ENCODE measurements at regions not wholly inside any gene's neighbourhood (a gene's known extent, or its start where the extent isn't known, plus 50 kb on each side); places are given as distances from the start of the nearest gene placed in this dataset.
"Not testable (repeated sequence)": the region's sequence is repeated elsewhere in the genome, so short reads cannot be mapped to it uniquely, and the experiment has no call there.

- TF ChIP-seq PATZ1 (CRISPR knock-in tag; IDR thresholded peaks at IDR 0.05; ENCODE audit: borderline replicate concordance), result no peak
- TF ChIP-seq CSDC2 (CRISPR knock-in tag; IDR thresholded peaks at IDR 0.05), result no peak
- no peak for TF ChIP-seq ISL1 (CRISPR knock-in tag; IDR thresholded peaks at IDR 0.05)
- TF ChIP-seq OSR1 (CRISPR knock-in tag; IDR thresholded peaks at IDR 0.05), result no peak
- TF ChIP-seq SNAI2 (CRISPR knock-in tag; IDR thresholded peaks at IDR 0.05), result no peak
- TF ChIP-seq ARNTL (CRISPR knock-in tag; IDR thresholded peaks at IDR 0.05; ENCODE audit: borderline replicate concordance, low read depth), result no peak
Observed at GRCh38 chr4:173642509-173642908, 112.5 kb upstream of the HAND2 start (continued).

GRCh38 chr4:173635395-173635794 is 105.4 kb upstream of the HAND2 start:
- ATAC-seq, result no peak

GRCh38 chr4:173626277-173626676 is 96.2 kb upstream of the HAND2 start:
- TF ChIP-seq PPARA (CRISPR knock-in tag; IDR thresholded peaks at IDR 0.05; ENCODE audit: borderline replicate concordance) (no peak), OSR1 (CRISPR knock-in tag; IDR thresholded peaks at IDR 0.05) (no peak), TCF4 (CRISPR knock-in tag; IDR thresholded peaks at IDR 0.05; ENCODE audit: borderline replicate concordance) (no peak), POU6F1 (CRISPR knock-in tag; IDR thresholded peaks at IDR 0.05; ENCODE audit: borderline replicate concordance, low read depth) (no peak), RARB (CRISPR knock-in tag; IDR thresholded peaks at IDR 0.05) (no peak), GLIS3 (CRISPR knock-in tag; IDR thresholded peaks at IDR 0.05) (no peak), BACH2 (CRISPR knock-in tag; IDR thresholded peaks at IDR 0.05; ENCODE audit: borderline replicate concordance) (no peak), ARNTL (CRISPR knock-in tag; IDR thresholded peaks at IDR 0.05; ENCODE audit: borderline replicate concordance, low read depth) (no peak), ZFP30 (CRISPR knock-in tag; IDR thresholded peaks at IDR 0.05) (no peak), CSDC2 (CRISPR knock-in tag; IDR thresholded peaks at IDR 0.05) (no peak), PATZ1 (CRISPR knock-in tag; IDR thresholded peaks at IDR 0.05; ENCODE audit: borderline replicate concordance) (no peak), TSHZ2 (CRISPR knock-in tag; IDR thresholded peaks at IDR 0.05) (no peak)
- no peak for ATAC-seq

More at GRCh38 chr4:173635395-173635794, 105.4 kb upstream of the HAND2 start:
- TF ChIP-seq ZFP3 (CRISPR knock-in tag; IDR thresholded peaks at IDR 0.05), result no peak
- TF ChIP-seq ZNF70 (CRISPR knock-in tag; IDR thresholded peaks at IDR 0.05), result no peak
- no peak for TF ChIP-seq TSHZ2 (CRISPR knock-in tag; IDR thresholded peaks at IDR 0.05)
- TF ChIP-seq CSDC2 (CRISPR knock-in tag; IDR thresholded peaks at IDR 0.05), result no peak
- no peak for TF ChIP-seq TCF4 (CRISPR knock-in tag; IDR thresholded peaks at IDR 0.05; ENCODE audit: borderline replicate concordance)
- TF ChIP-seq TOX (CRISPR knock-in tag; IDR thresholded peaks at IDR 0.05; ENCODE audit: borderline replicate concordance), result no peak
- no peak for TF ChIP-seq ZNF565 (CRISPR knock-in tag; conservative IDR thresholded peaks at IDR 0.05; ENCODE audit: low read depth)
- TF ChIP-seq POU6F1 (CRISPR knock-in tag; IDR thresholded peaks at IDR 0.05; ENCODE audit: borderline replicate concordance, low read depth), result no peak
- TF ChIP-seq BACH2 (CRISPR knock-in tag; IDR thresholded peaks at IDR 0.05; ENCODE audit: borderline replicate concordance), result no peak
- TF ChIP-seq ZNF8 (CRISPR knock-in tag; IDR thresholded peaks at IDR 0.05), result no peak
- no peak for TF ChIP-seq RARB (CRISPR knock-in tag; IDR thresholded peaks at IDR 0.05)
- no peak for TF ChIP-seq ZFP30 (CRISPR knock-in tag; IDR thresholded peaks at IDR 0.05)
- no peak for TF ChIP-seq GLIS3 (CRISPR knock-in tag; IDR thresholded peaks at IDR 0.05)
- TF ChIP-seq OSR1 (CRISPR knock-in tag; IDR thresholded peaks at IDR 0.05), result no peak
- TF ChIP-seq ISL1 (CRISPR knock-in tag; IDR thresholded peaks at IDR 0.05), result no peak
- TF ChIP-seq ESRRG (CRISPR knock-in tag; IDR thresholded peaks at IDR 0.05), result no peak

- ATAC-seq, result not testable (repeated sequence)
Observed at GRCh38 chr4:173618648-173619047, 88.6 kb upstream of the HAND2 start.

All from SK-N-SH treated with all-trans-retinoic acid at 6 μM for 48 hours (cell line).